ENCODE measurements at regions not wholly inside any gene's neighbourhood (a gene's known extent, or its start where the extent isn't known, plus 50 kb on each side); places are given as distances from the start of the nearest gene placed in this dataset.

DNA sequence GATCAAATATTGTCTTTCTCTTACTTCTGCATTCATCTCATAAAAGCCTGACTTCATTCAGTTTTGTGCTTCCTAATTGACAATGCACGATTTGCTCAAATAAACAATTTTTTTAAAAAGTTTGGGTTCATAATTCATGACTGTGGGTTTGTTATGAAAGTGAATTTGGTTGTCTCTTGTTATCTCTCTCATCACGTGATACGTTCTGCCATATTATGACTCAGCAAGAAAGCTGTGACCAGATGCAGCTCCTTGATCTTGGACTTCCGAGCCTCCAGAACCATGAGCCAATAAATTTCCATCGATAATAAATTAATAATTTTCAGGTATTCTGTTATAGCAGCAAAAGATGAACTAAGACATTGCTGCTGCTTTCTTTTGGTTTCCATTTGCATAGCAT lies 156.5 kb upstream of the LRATD1 start:
- DNase-seq = no peak
- Histone ChIP-seq H3K4me3 (no peak overlapping the region), H3K27me3 (no peaks in the 10 kb centered on the region), H3K9me3 (no peaks in the 10 kb centered on the region), H3K36me3 (ENCODE audit: low read depth, missing control alignments) (no peaks in the 10 kb centered on the region), H3K27ac (no peak overlapping the region), H3K4me1 (no peaks in the 10 kb centered on the region)
- no peak for TF ChIP-seq POLR2A (IDR thresholded peaks at IDR 0.05)
- TF ChIP-seq, protein P1, sequence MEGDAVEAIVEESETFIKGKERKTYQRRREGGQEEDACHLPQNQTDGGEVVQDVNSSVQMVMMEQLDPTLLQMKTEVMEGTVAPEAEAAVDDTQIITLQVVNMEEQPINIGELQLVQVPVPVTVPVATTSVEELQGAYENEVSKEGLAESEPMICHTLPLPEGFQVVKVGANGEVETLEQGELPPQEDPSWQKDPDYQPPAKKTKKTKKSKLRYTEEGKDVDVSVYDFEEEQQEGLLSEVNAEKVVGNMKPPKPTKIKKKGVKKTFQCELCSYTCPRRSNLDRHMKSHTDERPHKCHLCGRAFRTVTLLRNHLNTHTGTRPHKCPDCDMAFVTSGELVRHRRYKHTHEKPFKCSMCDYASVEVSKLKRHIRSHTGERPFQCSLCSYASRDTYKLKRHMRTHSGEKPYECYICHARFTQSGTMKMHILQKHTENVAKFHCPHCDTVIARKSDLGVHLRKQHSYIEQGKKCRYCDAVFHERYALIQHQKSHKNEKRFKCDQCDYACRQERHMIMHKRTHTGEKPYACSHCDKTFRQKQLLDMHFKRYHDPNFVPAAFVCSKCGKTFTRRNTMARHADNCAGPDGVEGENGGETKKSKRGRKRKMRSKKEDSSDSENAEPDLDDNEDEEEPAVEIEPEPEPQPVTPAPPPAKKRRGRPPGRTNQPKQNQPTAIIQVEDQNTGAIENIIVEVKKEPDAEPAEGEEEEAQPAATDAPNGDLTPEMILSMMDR (IDR thresholded peaks at IDR 0.05) = no peak
- WGBS, 2 donors = 76 to 90% methylated on average over 5 of the region's 5 CpGs
- intact Hi-C loops (cut with DNase I; ENCODE audit: low total_unique reads) = no loop called here

DNA sequence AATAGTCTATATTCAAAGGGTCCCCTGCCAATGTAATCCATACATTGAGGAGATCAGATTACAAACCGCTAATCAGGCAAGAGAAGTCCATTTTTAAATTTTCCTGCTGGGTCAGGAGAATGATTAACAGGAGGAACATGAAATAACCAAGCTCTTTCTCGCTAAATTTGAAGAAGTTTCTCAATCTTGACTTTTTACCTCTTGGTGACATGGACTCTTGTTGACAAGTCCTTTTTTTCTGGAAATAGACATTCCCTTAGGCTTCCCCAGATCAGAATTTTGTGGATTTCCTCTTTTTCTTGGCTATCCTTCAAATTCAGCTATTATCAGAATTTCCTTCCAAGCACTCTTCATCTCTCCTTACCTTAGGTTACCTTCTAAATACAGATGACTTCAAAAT lies 153.0 kb upstream of the LRATD1 start:
- DNase-seq = no peak
- intact Hi-C loops (cut with DNase I; ENCODE audit: low total_unique reads) = no loop called here
- 91 to 94% methylated on average over 2 of the region's 2 CpGs for WGBS, 2 donors
- Histone ChIP-seq H3K4me1 (no peaks in the 10 kb centered on the region), H3K36me3 (ENCODE audit: low read depth, missing control alignments) (no peaks in the 10 kb centered on the region), H3K4me3 (no peak overlapping the region), H3K27ac (no peak overlapping the region), H3K9me3 (no peaks in the 10 kb centered on the region), H3K27me3 (no peaks in the 10 kb centered on the region)
- TF ChIP-seq POLR2A (IDR thresholded peaks at IDR 0.05) = no peak
- TF ChIP-seq, protein P1 (IDR thresholded peaks at IDR 0.05) = no peak

DNA sequence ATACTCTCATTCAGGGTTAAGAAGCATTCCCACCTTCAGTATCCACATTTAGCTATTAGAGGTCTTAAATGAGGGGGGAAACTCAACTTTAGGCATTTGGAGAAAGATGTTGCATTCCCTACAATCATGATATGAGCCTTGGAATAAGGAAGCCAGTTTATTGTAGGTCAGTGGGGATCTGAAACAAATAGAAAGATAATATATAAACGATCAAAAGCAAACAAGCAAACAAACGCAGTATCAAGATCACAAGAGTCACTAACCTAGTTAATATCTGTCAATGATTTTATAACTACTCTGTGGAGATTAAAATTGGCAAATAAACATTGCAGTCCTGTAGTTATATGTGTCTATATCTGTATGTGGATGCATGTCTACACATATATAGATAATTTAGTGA lies 152.4 kb upstream of the LRATD1 start:
- no peak for DNase-seq
- Histone ChIP-seq H3K4me1 (no peaks in the 10 kb centered on the region), H3K36me3 (ENCODE audit: low read depth, missing control alignments) (no peaks in the 10 kb centered on the region), H3K4me3 (no peak overlapping the region), H3K27me3 (no peaks in the 10 kb centered on the region), H3K9me3 (no peaks in the 10 kb centered on the region), H3K27ac (no peak overlapping the region)
- intact Hi-C loops (cut with DNase I; ENCODE audit: low total_unique reads) = no loop called here
- TF ChIP-seq POLR2A (IDR thresholded peaks at IDR 0.05) = no peak
- TF ChIP-seq, protein P1 (IDR thresholded peaks at IDR 0.05) = no peak
- WGBS, 2 donors = 66 to 83% methylated on average over 2 of the region's 2 CpGs

DNA sequence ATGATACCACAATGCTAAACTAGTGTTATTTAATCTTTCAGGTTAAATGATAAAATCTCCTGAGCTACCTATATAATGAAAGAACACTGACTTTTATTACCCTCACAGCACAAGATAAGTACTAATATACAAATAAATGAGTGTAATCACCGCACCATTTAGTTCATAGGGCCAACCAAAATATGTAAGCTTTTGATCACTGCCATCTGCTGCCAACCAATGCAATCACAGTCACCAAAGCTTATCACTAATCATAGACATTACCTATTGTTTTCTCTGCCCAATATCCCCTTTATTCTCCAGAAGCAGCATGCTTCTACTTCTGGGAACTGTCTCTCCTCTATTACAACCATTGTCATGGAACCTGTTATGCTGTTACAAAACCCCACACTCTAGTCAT lies 151.6 kb upstream of the LRATD1 start:
- intact Hi-C loops (cut with DNase I; ENCODE audit: low total_unique reads) = no loop called here
- H3K27me3 ChIP-seq = no peaks in the 10 kb centered on the region
- H3K4me3 ChIP-seq = no peak overlapping the region
- WGBS, 2 donors = 89 to 97% methylated on average over 1 of the region's 1 CpG
- no peak for TF ChIP-seq POLR2A (IDR thresholded peaks at IDR 0.05)
- TF ChIP-seq, protein P1 (IDR thresholded peaks at IDR 0.05) = no peak
- no peaks in the 10 kb centered on the region for H3K36me3 ChIP-seq (ENCODE audit: low read depth, missing control alignments)
- no peaks in the 10 kb centered on the region for H3K9me3 ChIP-seq
- no peak for DNase-seq
- no peak overlapping the region for H3K27ac ChIP-seq
- H3K4me1 ChIP-seq = no peaks in the 10 kb centered on the region

DNA sequence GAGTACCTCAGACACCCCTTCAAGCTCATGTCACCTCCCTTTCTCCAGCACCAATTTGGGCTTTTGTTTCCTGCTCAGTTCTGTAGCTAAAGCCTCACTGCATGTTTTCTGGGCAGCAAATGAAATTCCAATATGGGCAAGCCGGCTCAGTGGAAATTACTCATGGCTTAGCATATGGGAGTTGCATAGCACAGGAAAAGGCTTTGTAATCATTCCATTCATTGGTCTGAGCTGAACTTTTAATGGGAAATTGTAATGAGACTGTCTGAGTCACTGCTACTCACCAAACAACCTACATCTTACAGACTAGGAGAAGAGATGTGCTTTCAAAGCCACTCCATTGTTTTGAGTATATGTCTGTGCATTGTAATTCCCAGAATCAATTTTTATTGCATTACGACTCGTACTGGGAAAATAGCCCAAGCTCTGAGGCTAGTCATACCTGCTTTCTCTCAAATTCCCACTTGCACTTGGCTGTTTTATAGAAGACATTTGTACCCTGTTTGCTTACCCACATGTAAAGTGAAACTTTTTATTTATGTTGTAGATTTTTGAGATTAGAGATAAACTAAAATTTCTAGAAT lies 139.5 kb upstream of the LRATD1 start:
- intact Hi-C loops (cut with DNase I; ENCODE audit: low total_unique reads) = no loop called here
- no peak for TF ChIP-seq POLR2A (IDR thresholded peaks at IDR 0.05)
- TF ChIP-seq, protein P1 (IDR thresholded peaks at IDR 0.05) = no peak
- 83 to 88% methylated on average over 3 of the region's 3 CpGs for WGBS, 2 donors
- Histone ChIP-seq H3K4me3 (no peak overlapping the region), H3K36me3 (ENCODE audit: low read depth, missing control alignments) (no peaks in the 10 kb centered on the region), H3K4me1 (no peaks in the 10 kb centered on the region), H3K9me3 (no peaks in the 10 kb centered on the region), H3K27ac (no peak overlapping the region), H3K27me3 (no peaks in the 10 kb centered on the region)
- DNase-seq = no peak

Measured in testis (tissue), 2 donors.